ENCODE measurements at regions not wholly inside any gene's neighbourhood (a gene's known extent, or its start where the extent isn't known, plus 50 kb on each side); places are given as distances from the start of the nearest gene placed in this dataset.
A peak's percentile ranks its signal among the peaks of the same experiment; 100 is the strongest.
"Not testable (repeated sequence)": the region's sequence is repeated elsewhere in the genome, so short reads cannot be mapped to it uniquely, and the experiment has no call there.

DNA sequence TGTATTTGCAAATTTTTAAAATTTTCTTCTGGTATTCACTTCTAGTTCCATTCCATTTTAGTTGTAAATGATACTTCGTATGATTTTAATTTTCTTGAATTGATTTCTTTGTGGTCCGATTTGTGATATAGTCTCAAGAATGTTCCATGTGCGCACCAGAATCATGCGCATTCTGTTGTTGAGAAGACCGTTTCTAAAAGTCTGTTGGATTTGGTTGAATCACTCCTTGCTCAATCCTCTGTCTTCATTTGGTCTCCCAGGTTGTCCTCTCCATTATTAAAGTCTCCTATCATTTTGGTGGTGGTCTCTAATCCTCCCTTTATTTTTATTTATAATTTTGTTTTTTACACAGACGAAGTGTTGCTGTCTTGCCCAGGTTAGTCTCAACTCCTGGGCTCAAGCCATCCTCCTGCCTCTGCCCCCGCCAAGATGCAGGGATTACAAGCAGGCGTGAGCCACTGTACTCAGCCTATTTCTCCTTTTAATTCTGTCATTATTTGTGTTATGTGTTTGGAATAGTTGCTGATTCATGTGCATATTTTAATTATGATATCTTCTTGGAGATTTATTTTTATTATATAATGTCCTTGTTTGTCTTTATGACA is 1490.8 kb downstream of the FOXD4L5 start:
- H3K4me3 ChIP-seq (ENCODE audit: low read depth in 2 of 2, low read length in 2 of 2); intact Hi-C loops (cut with micrococcal nuclease; ENCODE audit: unreplicated experiment); H3K4me1 ChIP-seq (ENCODE audit: control insufficient read depth, insufficient read depth, low read length); DNase-seq (ENCODE audit: low read depth, low spot score); H3K36me3 ChIP-seq (ENCODE audit: control insufficient read depth, insufficient read depth, low read length); H3K27ac ChIP-seq (ENCODE audit: low read length); in situ Hi-C loops (cut with HindIII; ENCODE audit: low pct_unique_long_range_greater_than_20kb, low sequenced_read_pairs); H3K9me3 ChIP-seq (ENCODE audit: control insufficient read depth, insufficient read depth, low read depth, low read length); ATAC-seq; POLR2A ChIA-PET; BruUV-seq (replicated peaks); CTCF ChIA-PET; H3K27me3 ChIP-seq (ENCODE audit: control insufficient read depth, insufficient read depth, low read length): not testable (repeated sequence)

DNA sequence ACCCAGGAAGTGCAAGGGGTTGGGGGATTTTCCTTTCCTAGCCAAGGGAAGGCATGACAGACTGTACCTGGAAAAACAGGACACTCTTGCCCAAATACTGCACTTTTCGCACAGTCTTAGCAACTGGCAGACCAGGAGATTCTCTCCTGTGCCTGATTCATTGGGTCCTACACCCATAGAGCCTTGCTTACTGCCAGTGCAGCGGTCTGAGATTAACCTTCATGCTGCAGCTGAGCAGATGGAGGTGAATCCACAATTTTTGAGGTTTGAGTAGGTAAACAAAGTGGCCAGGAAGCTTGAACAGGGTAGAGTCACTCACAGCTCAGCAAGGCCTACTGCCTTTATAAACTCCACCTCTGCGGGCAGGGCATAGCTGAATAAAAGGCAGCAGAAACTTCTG is 1497.6 kb downstream of the FOXD4L5 start:
- CTCF ChIA-PET; DNase-seq (ENCODE audit: low read depth, low spot score); intact Hi-C loops (cut with micrococcal nuclease; ENCODE audit: unreplicated experiment); H3K4me1 ChIP-seq (ENCODE audit: control insufficient read depth, insufficient read depth, low read length); H3K36me3 ChIP-seq (ENCODE audit: control insufficient read depth, insufficient read depth, low read length); ATAC-seq; H3K27ac ChIP-seq (ENCODE audit: low read length); H3K4me3 ChIP-seq (ENCODE audit: low read depth in 2 of 2, low read length in 2 of 2); in situ Hi-C loops (cut with HindIII; ENCODE audit: low pct_unique_long_range_greater_than_20kb, low sequenced_read_pairs); BruUV-seq (replicated peaks); H3K9me3 ChIP-seq (ENCODE audit: control insufficient read depth, insufficient read depth, low read depth, low read length); POLR2A ChIA-PET; H3K27me3 ChIP-seq (ENCODE audit: control insufficient read depth, insufficient read depth, low read length): not testable (repeated sequence)

DNA sequence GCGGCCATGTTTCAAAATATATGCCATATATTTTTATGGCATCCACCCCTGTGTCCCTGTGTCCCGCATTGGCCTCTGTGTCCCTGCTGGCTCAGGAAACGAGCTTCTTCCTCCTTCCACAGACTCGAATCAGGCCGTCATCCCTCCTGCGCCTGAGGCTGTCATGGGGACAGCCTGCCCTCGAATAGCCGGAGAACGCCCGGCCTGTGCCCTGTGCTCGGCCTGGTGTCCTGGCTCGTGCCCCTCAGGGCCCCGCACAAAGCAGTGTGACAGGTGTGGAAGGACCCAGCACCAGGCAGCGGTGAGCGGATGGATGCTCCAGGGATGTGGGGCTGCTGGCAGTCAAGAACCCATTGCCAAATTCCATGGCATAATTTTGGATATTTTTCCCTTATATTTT is 1500.0 kb downstream of the FOXD4L5 start:
- intact Hi-C loops (cut with micrococcal nuclease; ENCODE audit: unreplicated experiment); POLR2A ChIA-PET; CTCF ChIA-PET; ATAC-seq; H3K27me3 ChIP-seq (ENCODE audit: control insufficient read depth, insufficient read depth, low read length); DNase-seq (ENCODE audit: low read depth, low spot score); in situ Hi-C loops (cut with HindIII; ENCODE audit: low pct_unique_long_range_greater_than_20kb, low sequenced_read_pairs); H3K4me3 ChIP-seq (ENCODE audit: low read depth in 2 of 2, low read length in 2 of 2); H3K4me1 ChIP-seq (ENCODE audit: control insufficient read depth, insufficient read depth, low read length); H3K9me3 ChIP-seq (ENCODE audit: control insufficient read depth, insufficient read depth, low read depth, low read length); H3K27ac ChIP-seq (ENCODE audit: low read length); H3K36me3 ChIP-seq (ENCODE audit: control insufficient read depth, insufficient read depth, low read length); BruUV-seq (replicated peaks): not testable (repeated sequence)

DNA sequence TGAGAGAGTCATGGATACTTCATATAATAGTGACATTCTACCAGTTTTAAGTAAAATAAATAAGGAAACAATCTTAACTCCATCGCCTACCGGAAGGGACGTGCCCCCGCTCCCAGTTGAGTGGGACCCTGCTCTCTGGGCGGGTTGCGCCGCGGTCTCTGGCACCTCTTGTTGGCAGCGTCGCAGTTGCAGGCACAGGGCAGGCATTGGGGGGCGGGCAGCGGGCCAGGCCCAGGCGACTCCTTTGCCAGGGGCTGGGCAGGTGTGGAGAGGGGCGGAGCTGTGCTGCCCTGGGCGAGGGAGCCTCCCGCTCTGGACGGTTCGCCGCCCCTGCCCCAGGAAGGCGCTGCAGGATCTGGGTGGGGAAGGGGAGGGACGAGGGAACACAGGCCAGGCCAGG is 1500.6 kb downstream of the FOXD4L5 start:
- in situ Hi-C loops (cut with HindIII; ENCODE audit: low pct_unique_long_range_greater_than_20kb, low sequenced_read_pairs); H3K9me3 ChIP-seq (ENCODE audit: control insufficient read depth, insufficient read depth, low read depth, low read length); H3K27ac ChIP-seq (ENCODE audit: low read length); CTCF ChIA-PET; H3K4me1 ChIP-seq (ENCODE audit: control insufficient read depth, insufficient read depth, low read length); H3K4me3 ChIP-seq (ENCODE audit: low read depth in 2 of 2, low read length in 2 of 2); H3K27me3 ChIP-seq (ENCODE audit: control insufficient read depth, insufficient read depth, low read length); intact Hi-C loops (cut with micrococcal nuclease; ENCODE audit: unreplicated experiment); ATAC-seq; BruUV-seq (replicated peaks); POLR2A ChIA-PET; H3K36me3 ChIP-seq (ENCODE audit: control insufficient read depth, insufficient read depth, low read length); DNase-seq (ENCODE audit: low read depth, low spot score): not testable (repeated sequence)

DNA sequence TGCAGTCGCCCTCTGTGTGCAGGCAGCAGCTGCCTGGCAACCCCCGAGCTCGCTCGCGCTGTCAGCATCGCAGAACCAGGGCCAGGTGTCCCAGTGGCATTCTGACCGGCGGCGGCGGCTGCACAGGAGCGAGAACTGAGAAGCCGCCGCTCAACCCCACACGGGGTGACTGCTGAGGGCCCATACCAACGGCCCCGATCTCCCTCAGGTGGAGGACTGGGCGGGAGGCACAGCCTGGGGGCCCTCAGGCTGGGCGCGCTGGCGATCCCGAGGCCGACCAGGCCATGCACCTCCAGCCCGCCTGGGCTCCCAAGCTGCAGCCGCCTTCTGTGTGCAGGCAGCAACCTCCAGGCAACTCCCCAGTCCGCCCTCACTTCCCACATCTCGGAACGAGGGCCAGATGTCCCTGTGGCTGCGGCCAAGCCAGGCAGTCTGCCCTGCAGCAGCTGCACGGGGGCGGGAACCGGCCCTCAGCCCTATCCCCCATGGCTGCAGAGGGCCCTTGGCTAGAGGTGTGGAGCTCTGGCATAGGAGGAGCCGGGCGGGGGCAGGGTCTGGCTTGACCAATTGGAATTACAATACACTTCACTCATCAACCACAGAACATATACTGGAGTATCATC is 1503.1 kb downstream of the FOXD4L5 start:
- in situ Hi-C loops (cut with HindIII; ENCODE audit: low pct_unique_long_range_greater_than_20kb, low sequenced_read_pairs); H3K36me3 ChIP-seq (ENCODE audit: control insufficient read depth, insufficient read depth, low read length); POLR2A ChIA-PET; BruUV-seq (replicated peaks); H3K27ac ChIP-seq (ENCODE audit: low read length); ATAC-seq; intact Hi-C loops (cut with micrococcal nuclease; ENCODE audit: unreplicated experiment); H3K9me3 ChIP-seq (ENCODE audit: control insufficient read depth, insufficient read depth, low read depth, low read length); H3K4me1 ChIP-seq (ENCODE audit: control insufficient read depth, insufficient read depth, low read length); CTCF ChIA-PET; DNase-seq (ENCODE audit: low read depth, low spot score); H3K4me3 ChIP-seq (ENCODE audit: low read depth in 2 of 2, low read length in 2 of 2); H3K27me3 ChIP-seq (ENCODE audit: control insufficient read depth, insufficient read depth, low read length): not testable (repeated sequence)

DNA sequence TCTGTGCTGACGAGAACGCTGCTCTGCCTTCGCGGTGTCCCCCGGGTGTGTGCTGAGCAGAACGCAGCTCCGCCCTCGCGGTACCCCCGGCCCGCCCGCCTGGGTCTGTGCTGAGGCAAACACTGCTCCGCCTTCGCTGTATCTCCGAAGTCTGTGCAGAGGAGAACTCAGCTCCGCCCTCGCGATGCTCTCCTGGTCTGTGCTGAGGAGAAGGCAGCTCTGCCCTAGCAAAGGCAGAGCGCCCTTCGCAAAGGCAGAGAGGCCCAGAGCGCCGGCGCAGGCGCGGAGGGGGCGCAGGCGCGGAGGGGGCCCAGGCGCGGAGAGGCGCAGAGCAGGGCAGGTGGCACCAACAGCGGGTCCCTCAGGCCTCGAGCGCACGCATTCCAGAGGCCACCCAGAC is 1503.6 kb downstream of the FOXD4L5 start:
- intact Hi-C loops (cut with micrococcal nuclease; ENCODE audit: unreplicated experiment); H3K4me1 ChIP-seq (ENCODE audit: control insufficient read depth, insufficient read depth, low read length); in situ Hi-C loops (cut with HindIII; ENCODE audit: low pct_unique_long_range_greater_than_20kb, low sequenced_read_pairs); H3K9me3 ChIP-seq (ENCODE audit: control insufficient read depth, insufficient read depth, low read depth, low read length); H3K27ac ChIP-seq (ENCODE audit: low read length); H3K27me3 ChIP-seq (ENCODE audit: control insufficient read depth, insufficient read depth, low read length); H3K4me3 ChIP-seq (ENCODE audit: low read depth in 2 of 2, low read length in 2 of 2); H3K36me3 ChIP-seq (ENCODE audit: control insufficient read depth, insufficient read depth, low read length); CTCF ChIA-PET; BruUV-seq (replicated peaks); DNase-seq (ENCODE audit: low read depth, low spot score); POLR2A ChIA-PET: not testable (repeated sequence)
- peak; percentile 98 for ATAC-seq

DNA sequence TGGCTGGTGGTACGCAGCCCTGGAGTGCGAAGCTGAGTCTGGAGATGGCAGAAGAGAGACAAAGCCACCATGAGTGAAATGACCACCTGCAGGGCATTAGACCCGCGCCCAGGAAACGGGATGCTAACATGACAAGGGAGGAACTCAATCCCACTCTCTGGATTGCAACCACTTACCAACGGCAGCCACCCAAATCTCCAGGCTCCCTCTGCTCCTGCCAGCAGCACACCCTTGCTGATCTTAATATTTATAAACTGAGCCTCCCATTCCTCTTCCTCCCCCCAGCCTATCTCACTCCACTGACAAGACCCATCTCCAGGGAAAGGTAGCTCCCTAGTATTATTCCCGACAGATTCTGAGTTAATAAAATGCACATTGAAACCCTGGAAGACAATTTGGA is 1508.8 kb downstream of the FOXD4L5 start:
- H3K27ac ChIP-seq (ENCODE audit: low read length); H3K4me1 ChIP-seq (ENCODE audit: control insufficient read depth, insufficient read depth, low read length); DNase-seq (ENCODE audit: low read depth, low spot score); BruUV-seq (replicated peaks); H3K9me3 ChIP-seq (ENCODE audit: control insufficient read depth, insufficient read depth, low read depth, low read length); in situ Hi-C loops (cut with HindIII; ENCODE audit: low pct_unique_long_range_greater_than_20kb, low sequenced_read_pairs); H3K27me3 ChIP-seq (ENCODE audit: control insufficient read depth, insufficient read depth, low read length); CTCF ChIA-PET; ATAC-seq; H3K4me3 ChIP-seq (ENCODE audit: low read depth in 2 of 2, low read length in 2 of 2); POLR2A ChIA-PET; intact Hi-C loops (cut with micrococcal nuclease; ENCODE audit: unreplicated experiment); H3K36me3 ChIP-seq (ENCODE audit: control insufficient read depth, insufficient read depth, low read length): not testable (repeated sequence)

DNA sequence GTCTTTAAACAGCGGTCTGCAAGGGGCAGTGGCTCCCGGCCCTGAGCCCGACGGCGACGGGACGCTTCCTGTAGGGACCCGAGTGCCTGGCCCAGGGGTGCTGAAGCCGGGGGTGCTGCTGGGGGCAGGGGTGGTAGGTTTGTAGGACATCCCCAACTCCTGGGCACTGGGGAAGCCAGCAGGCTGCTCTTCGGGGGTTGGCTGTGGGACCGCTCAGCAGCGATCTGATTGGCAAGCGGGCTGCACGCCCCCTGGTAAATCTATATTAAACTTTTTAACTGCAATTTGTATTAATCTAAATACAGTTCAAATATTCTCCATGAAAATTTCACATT is 1510.0 kb downstream of the FOXD4L5 start:
- CTCF ChIA-PET; H3K4me1 ChIP-seq (ENCODE audit: control insufficient read depth, insufficient read depth, low read length); H3K9me3 ChIP-seq (ENCODE audit: control insufficient read depth, insufficient read depth, low read depth, low read length); ATAC-seq; POLR2A ChIA-PET; in situ Hi-C loops (cut with HindIII; ENCODE audit: low pct_unique_long_range_greater_than_20kb, low sequenced_read_pairs); H3K27me3 ChIP-seq (ENCODE audit: control insufficient read depth, insufficient read depth, low read length); H3K27ac ChIP-seq (ENCODE audit: low read length); DNase-seq (ENCODE audit: low read depth, low spot score); BruUV-seq (replicated peaks); H3K4me3 ChIP-seq (ENCODE audit: low read depth in 2 of 2, low read length in 2 of 2); intact Hi-C loops (cut with micrococcal nuclease; ENCODE audit: unreplicated experiment); H3K36me3 ChIP-seq (ENCODE audit: control insufficient read depth, insufficient read depth, low read length): not testable (repeated sequence)
